ENCODE measurements at regions not wholly inside any gene's neighbourhood (a gene's known extent, or its start where the extent isn't known, plus 50 kb on each side); places are given as distances from the start of the nearest gene placed in this dataset.
A peak's percentile ranks its signal among the peaks of the same experiment; 100 is the strongest.

- peaks cover 11 to 17% of the 10 kb centered on the region in 2 donors for H3K9me3 Mint-ChIP-seq
- peaks cover 5 to 15% of the 10 kb centered on the region in 2 donors for H3K36me3 Mint-ChIP-seq
- ATAC-seq = peak; percentile 60 to 69
- peak in 1 of 2 donors; percentile 39 for DNase-seq (ENCODE audit: low spot score in 2 of 2)
- peak overlapping the region; percentile 58 to 82 for H3K27ac Mint-ChIP-seq
Observed at GRCh38 chr5:6827526-6828219, 114.4 kb downstream of the TENT4A start.

GRCh38 chr5:6829150-6829784 is 116.0 kb downstream of the TENT4A start:
- Mint-ChIP-seq H3K9me3 (peaks cover 11 to 18% of the 10 kb centered on the region in 2 donors), H3K27ac (peak overlapping the region; percentile 44 to 70), H3K36me3 (peaks cover 5 to 8% of the 10 kb centered on the region in 2 donors)
- DNase-seq (ENCODE audit: low spot score in 2 of 2) (peak; percentile 64 to 69), ATAC-seq (peak; percentile 92 to 94)

GRCh38 chr5:6830643-6831239 is 117.5 kb downstream of the TENT4A start:
- H3K36me3 Mint-ChIP-seq = peaks cover 5 to 8% of the 10 kb centered on the region in 2 donors
- DNase-seq (ENCODE audit: low spot score in 2 of 2) (no peak), ATAC-seq (no peak)
- peak overlapping the region in 1 of 2 donors; percentile 7 for H3K27ac Mint-ChIP-seq
- H3K9me3 Mint-ChIP-seq = peaks cover 11 to 23% of the 10 kb centered on the region in 2 donors

DNA sequence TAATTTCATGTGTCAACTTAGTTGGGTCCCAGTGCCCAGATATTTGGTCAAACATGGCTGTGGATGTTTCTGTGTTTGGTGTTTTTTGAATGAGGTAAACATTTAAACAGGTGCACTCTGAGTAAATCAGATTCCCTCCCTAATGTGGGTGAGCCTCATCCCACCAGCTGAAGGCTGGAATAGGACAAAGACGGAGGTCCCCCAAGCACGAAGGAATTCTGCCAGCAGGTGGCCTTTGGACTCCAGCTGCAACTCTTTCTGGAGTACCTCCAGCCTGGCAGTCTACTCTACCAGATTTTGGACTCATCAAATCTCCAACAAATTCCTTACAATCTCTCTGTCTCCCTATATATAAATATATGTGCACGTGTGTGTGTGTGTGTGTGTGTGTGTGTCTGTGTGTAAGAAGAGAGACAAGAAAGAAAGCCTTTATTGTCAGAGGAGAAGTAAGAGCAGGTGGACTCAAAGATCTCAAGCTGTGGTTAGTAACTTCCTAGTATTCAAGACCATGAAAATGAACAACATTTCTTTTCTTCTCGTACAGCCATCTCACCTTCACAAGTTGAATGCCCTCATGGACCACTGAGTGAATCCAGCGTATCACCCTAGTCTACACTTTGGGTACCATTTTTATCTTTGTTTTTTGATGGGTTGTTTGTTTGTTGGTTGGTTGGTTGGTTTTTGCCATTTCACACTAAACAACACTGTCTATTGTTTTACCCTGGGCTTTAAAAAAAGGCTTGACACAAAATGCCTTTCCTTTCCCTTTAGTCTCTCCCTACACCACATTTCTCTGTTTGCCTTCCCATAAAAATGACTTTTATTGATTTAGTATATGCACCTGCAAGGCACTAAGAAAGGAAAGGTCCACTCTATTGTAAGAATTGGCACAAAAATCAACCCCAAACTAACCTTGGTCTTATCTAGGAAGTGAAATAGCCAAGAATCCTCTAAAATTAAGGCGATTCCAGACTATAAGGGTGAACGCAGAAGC is 118.7 kb downstream of the TENT4A start:
- DNase-seq (ENCODE audit: low spot score in 2 of 2) = no peak
- H3K9me3 Mint-ChIP-seq = peaks cover 11 to 23% of the 10 kb centered on the region in 2 donors
- H3K36me3 Mint-ChIP-seq = peaks cover 5 to 8% of the 10 kb centered on the region in 2 donors
- ATAC-seq = no peak
- no peak overlapping the region for H3K27ac Mint-ChIP-seq

DNA sequence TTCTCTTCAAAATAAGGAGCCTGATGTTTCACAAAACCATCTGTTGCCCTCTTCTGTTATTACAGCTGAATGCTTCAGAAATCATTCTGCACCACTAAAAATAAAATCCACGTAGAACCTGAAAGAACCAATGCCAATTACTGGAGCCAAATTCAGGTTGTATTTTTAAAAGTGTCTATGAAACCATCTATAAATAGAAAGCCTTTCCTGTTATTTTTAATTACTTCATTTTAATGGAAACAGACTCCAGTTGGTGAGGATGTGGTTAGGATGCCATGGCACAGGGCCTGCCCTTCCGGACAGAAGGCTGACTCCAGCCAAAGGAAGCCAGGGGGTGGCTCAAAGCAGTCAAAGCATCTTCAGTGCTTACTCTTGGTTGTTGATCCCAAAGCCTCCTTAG is 119.8 kb downstream of the TENT4A start:
- H3K27ac Mint-ChIP-seq = no peak overlapping the region
- peaks cover 5 to 14% of the 10 kb centered on the region in 2 donors for H3K36me3 Mint-ChIP-seq
- no peak for ATAC-seq
- H3K9me3 Mint-ChIP-seq = peaks cover 17 to 23% of the 10 kb centered on the region in 2 donors
- DNase-seq (ENCODE audit: low spot score in 2 of 2) = no peak

DNA sequence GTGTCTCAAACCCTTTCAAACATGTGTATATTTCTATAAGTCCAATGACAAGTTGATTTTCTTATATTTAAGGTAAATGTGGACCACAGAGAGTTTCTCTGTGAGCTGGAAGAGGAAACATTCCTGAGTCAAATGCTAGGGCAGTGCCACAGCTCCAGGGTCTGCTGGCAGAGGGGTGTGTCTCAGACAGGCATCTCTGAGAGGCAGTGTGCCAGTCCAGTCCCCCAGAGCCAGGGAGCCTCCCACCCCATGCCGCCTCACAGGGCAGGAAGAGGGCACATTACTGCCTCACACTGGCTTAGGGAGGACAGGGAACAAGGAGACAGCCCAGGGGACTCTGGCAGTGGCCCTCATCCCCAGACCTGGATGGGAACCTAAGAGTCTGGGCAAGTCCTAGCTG is 120.2 kb downstream of the TENT4A start:
- peaks cover 5 to 19% of the 10 kb centered on the region in 2 donors for H3K36me3 Mint-ChIP-seq
- H3K9me3 Mint-ChIP-seq = peaks cover 19 to 23% of the 10 kb centered on the region in 2 donors
- DNase-seq (ENCODE audit: low spot score in 2 of 2) (no peak), ATAC-seq (no peak)
- H3K27ac Mint-ChIP-seq = no peak overlapping the region

DNA sequence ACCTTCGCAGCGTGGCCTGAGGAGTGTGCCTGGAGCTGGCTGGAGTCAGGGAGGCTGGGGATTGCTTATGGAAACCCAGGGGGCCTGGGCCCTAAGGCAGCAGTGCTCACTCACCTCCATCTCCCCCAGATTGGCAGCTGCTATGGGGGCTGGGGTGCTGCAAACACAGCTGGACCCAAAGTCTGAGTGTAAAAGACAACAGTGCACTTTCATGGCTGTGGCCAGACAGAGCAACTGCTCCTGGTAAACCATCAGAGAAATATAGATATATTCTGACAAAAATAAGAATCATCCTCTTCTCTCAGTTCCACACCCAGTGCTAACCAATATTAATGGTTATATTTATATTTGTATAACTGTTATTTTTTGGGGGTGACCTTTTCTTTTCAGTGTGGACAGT is 123.9 kb downstream of the TENT4A start:
- DNase-seq (ENCODE audit: low spot score in 2 of 2) = no peak
- Mint-ChIP-seq H3K27ac (no peak overlapping the region), H3K36me3 (peaks cover 0 to 12% of the 10 kb centered on the region in 2 donors), H3K9me3 (peaks cover 8 to 12% of the 10 kb centered on the region in 2 donors)
- no peak for ATAC-seq

- Mint-ChIP-seq H3K36me3 (peaks cover 0 to 12% of the 10 kb centered on the region in 2 donors), H3K9me3 (peaks cover 7 to 8% of the 10 kb centered on the region in 2 donors), H3K27ac (no peak overlapping the region)
- ATAC-seq (no peak), DNase-seq (ENCODE audit: low spot score in 2 of 2) (peak in 1 of 2 donors; percentile 58)
Observed at GRCh38 chr5:6837519-6838110, 124.4 kb downstream of the TENT4A start.

DNA sequence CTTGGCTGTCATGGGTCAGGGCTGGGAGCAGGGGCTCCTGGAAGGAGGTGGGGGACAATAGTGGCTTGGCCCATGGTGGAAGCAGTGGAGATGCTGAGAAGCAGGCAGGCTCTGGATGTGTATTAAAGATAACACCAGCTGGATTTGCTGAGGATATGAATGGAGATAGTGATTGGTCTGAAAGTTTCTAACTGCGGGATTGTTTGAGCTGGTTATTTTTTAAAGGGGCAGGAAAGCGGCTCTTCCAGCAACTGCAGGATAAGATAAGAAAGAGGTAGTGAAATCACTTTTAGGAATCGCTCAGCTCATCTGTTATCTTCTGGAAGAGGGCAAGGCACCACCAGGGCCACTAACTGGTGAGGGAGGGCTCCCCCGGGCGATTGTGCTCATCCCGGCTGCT is 125.5 kb downstream of the TENT4A start:
- no peak overlapping the region for H3K27ac Mint-ChIP-seq
- DNase-seq (ENCODE audit: low spot score in 2 of 2) (no peak), ATAC-seq (no peak)
- peaks cover 4 to 8% of the 10 kb centered on the region in 2 donors for H3K9me3 Mint-ChIP-seq
- peaks cover 0 to 12% of the 10 kb centered on the region in 2 donors for H3K36me3 Mint-ChIP-seq

DNA sequence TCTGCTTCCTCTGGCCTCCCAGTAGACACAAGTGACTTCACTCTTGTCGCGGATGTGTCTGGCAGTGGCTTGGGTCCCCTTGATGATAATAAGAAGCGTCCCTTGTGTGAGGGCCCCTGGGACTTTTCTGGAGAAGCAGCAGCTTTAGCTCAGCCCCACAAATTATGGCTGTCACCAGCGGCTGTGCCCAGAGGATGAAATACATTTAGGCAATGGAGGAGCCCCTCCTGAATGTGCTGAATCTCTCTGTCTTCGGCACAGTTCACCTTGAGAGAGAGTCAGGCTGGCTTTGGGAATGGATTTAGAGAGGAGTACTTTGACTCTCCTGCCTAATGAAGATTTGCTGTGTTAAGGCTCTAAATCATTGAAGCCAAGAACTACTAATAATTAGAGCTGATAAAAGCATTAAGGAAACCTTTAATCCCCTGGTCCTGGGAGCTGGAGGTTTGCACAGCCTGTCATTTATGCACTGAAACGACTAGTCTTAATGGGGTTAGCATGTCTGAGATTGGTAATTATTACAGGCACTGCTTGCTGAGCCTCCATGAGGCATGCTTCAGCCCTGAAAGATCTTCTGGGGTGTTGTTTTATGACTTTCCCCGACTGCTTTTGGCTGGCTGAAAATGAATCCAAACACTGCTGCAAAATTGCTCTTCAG is 127.0 kb downstream of the TENT4A start:
- Mint-ChIP-seq H3K36me3 (peaks cover 0 to 12% of the 10 kb centered on the region in 2 donors), H3K9me3 (peaks cover 4 to 8% of the 10 kb centered on the region in 2 donors), H3K27ac (no peak overlapping the region)
- ATAC-seq = no peak
- DNase-seq (ENCODE audit: low spot score in 2 of 2) = no peak

DNA sequence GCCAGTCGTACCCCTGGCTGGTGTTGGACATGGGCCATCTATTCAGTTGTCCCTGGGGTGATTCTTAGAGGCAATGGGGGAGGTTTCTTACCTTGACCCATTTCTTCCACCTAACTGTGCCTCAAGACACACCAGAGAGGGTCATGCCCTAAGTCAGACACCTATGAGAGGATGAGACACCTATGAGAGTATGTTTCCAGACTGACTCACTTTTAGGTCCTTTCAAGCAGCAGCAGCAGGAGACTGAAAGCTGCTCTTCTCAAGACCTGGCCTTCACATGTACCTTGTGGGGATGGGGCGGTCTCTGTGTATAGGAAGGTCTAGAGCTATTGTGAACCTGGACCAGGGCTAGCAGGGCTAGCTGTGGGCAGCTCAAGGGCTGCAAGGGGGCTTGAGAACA is 130.1 kb downstream of the TENT4A start:
- peak; percentile 18 to 64 for ATAC-seq
- DNase-seq (ENCODE audit: low spot score in 2 of 2) = no peak

DNA sequence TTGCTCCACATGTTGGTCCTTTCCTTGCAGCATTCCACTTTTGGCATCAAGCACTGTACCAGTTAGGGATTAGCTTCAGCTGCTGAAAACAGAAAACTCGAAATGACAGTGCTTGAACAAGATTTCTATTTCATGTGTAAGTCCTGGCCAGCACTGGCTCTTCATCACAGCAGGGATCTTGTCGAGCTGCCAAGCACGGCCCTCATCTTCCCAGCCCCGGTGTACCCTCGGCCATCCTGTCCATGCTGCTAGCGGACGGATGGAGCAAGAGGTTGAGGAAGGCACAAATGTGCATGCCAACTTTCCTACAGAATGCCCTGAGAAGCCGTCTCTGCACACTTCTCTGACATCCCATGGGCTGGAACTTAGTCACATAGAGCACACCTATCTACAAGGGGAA is 130.6 kb downstream of the TENT4A start:
- peaks cover 0 to 4% of the 10 kb centered on the region in 2 donors for H3K9me3 Mint-ChIP-seq
- no peaks in the 10 kb centered on the region for H3K36me3 Mint-ChIP-seq
- DNase-seq (ENCODE audit: low spot score in 2 of 2) (no peak), ATAC-seq (no peak)
- no peak overlapping the region for H3K27ac Mint-ChIP-seq

More for the DNA sequence above, 130.1 kb downstream of the TENT4A start:
- Mint-ChIP-seq H3K9me3 (peaks cover 0 to 4% of the 10 kb centered on the region in 2 donors), H3K36me3 (peaks cover 0 to 3% of the 10 kb centered on the region in 2 donors), H3K27ac (no peak overlapping the region)

GRCh38 chr5:6845856-6846255 is 132.6 kb downstream of the TENT4A start:
- Mint-ChIP-seq H3K9me3 (peaks cover 0 to 4% of the 10 kb centered on the region in 2 donors), H3K27ac (no peak overlapping the region), H3K36me3 (no peaks in the 10 kb centered on the region)
- ATAC-seq (no peak), DNase-seq (ENCODE audit: low spot score in 2 of 2) (no peak)

DNA sequence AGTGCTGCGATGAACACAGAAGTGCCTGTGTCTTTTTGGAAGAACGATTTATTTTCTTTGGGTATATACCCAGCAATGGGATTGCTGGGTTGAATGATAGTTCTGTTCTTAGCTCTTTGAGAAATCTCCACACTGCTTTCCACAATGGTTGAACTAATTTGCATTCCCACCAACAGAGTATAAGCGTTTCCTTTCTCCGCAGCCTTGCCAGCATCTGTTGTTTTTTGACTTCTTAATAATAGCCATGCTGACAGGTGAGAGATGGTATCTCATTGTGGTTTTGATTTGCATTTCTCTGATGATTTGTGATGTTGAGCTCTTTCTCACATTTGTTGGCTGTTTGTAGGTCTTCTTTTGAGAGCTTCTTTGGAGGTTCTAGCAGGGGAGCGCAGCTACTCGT is 134.6 kb downstream of the TENT4A start:
- peaks cover 4 to 9% of the 10 kb centered on the region in 2 donors for H3K9me3 Mint-ChIP-seq
- ATAC-seq (no peak), DNase-seq (ENCODE audit: low spot score in 2 of 2) (no peak)
- H3K36me3 Mint-ChIP-seq = peaks cover 0 to 8% of the 10 kb centered on the region in 2 donors
- H3K27ac Mint-ChIP-seq = no peak overlapping the region

DNA sequence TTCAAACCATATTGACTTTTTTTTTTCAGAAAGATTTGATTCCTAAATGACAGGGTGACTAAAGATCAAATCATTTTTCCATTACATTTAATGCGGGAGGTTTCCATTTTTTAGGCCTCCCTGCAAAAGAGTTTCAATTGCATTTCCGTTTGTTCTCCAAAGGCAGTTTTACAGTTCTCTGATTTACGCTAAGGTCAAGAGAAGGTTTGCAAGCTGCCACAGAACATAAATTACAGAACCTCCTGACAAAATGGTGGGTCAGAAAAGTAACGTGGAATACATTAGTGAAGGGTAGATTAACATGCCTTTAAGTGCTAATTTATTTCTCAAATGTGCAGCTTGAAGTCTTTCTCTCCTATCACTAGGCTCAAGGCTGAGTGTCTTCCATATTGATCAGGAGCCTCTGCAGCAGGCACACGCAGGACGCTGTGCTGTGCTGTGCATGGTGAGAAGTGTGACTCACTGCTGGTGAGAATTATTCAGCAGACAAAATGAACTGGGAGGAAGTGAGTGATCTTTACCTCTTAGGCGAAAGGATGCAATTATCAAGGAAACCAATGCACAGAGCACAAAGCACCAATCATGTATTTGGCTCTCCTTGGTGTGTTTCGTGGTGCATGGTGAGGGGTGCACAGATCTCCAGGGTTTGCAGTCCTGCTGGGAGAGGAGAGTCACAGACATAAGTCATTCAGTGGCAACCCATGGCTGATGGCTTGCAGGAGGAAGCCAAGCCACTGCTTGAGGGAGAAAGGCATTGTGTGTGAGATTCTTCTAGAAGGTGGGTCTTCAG is 136.3 kb downstream of the TENT4A start:
- Mint-ChIP-seq H3K36me3 (peaks cover 0 to 13% of the 10 kb centered on the region in 2 donors), H3K9me3 (peaks cover 4 to 17% of the 10 kb centered on the region in 2 donors), H3K27ac (no peak overlapping the region)
- ATAC-seq = peak; percentile 91 to 98
- no peak for DNase-seq (ENCODE audit: low spot score in 2 of 2)
